Fibroblast of lung (primary cell): ENCODE measurements at regions not wholly inside any gene's neighbourhood (a gene's known extent, or its start where the extent isn't known, plus 50 kb on each side); places are given as distances from the start of the nearest gene placed in this dataset.

Source experiments
- EZH2 ChIP-seq: IDR thresholded peaks from 2 replicates; pipeline ENCODE4 v1.5.1; 2012; ENCODE audit warnings: low read length, control low read depth, mild to moderate bottlenecking; ENCODE audit errors: missing control alignments
- TF ChIP-seq, protein P1 (sequence below), 2 donors: IDR thresholded peaks in 1 of 2; conservative IDR thresholded peaks in 1 of 2; 1 replicate in 1 of 2; 2 replicates in 1 of 2; pipeline ENCODE4 v1.5.1; 2011 to 2012; ENCODE audit warnings: low read length in 2 of 2, control low read depth in 1 of 2, inconsistent platforms in 1 of 2, low read depth in 1 of 2, mild to moderate bottlenecking in 1 of 2

DNA sequence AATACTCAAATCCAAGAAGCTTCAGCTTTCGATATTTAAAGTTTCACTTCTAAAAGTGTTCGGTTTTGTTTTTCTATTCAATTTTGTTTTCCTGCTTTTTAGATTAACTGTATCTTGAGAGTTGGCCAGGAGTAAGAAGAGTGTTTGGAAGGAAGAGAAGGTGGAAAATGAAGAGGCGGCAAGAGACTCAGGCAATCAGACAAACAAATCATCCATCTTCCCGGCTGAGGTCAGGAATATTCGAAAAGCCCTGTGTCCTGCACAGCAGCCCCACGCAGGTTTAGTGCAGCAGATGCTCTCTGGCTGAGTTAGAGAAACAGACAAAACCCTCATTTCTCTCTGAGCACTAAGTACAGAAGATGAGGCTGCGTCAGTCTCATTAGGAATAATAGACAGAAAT, 330.3 kb upstream of the NOCT start:
- TF ChIP-seq, protein P1, sequence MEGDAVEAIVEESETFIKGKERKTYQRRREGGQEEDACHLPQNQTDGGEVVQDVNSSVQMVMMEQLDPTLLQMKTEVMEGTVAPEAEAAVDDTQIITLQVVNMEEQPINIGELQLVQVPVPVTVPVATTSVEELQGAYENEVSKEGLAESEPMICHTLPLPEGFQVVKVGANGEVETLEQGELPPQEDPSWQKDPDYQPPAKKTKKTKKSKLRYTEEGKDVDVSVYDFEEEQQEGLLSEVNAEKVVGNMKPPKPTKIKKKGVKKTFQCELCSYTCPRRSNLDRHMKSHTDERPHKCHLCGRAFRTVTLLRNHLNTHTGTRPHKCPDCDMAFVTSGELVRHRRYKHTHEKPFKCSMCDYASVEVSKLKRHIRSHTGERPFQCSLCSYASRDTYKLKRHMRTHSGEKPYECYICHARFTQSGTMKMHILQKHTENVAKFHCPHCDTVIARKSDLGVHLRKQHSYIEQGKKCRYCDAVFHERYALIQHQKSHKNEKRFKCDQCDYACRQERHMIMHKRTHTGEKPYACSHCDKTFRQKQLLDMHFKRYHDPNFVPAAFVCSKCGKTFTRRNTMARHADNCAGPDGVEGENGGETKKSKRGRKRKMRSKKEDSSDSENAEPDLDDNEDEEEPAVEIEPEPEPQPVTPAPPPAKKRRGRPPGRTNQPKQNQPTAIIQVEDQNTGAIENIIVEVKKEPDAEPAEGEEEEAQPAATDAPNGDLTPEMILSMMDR (conservative IDR thresholded peaks at IDR 0.05 in 1 of 2, IDR thresholded peaks at IDR 0.05 in 1 of 2; ENCODE audit: low read depth in 1 of 2, low read length in 2 of 2) = no peak
- no peak for TF ChIP-seq EZH2
